HepG2 (cell line): ENCODE measurements at regions not wholly inside any gene's neighbourhood (a gene's known extent, or its start where the extent isn't known, plus 50 kb on each side); places are given as distances from the start of the nearest gene placed in this dataset.

ENCODE experiments used
- ATAC-seq: fragments of 200-7000 bp; cut with Tn5 transposase; 3 replicates; pipeline ENCODE4 v1.9.1; 2020; ENCODE audit warnings: mild to moderate bottlenecking, moderate library complexity
- BruUV-seq: library from RNA; stranded (reverse); fragments of 400-500 nt; replicated peaks from 2 replicates; lab custom pipeline; 2021; lab: Mats Ljungman, UMichigan
- CTCF ChIA-PET: fragments of 300-600 bp; formaldehyde crosslinking; extraction: SDS; loops from one replicate; lab custom pipeline; 2021; ENCODE audit warnings: low total read pairs, inconsistent platforms, low intra/inter-chr PET ratio; lab: Yijun Ruan, JAX
- POLR2A ChIA-PET: fragments of 350-600 bp; sonication (Branson Sonifier 250); formaldehyde crosslinking; loops from one replicate; lab custom pipeline; 2020; ENCODE audit warnings: antibody characterized with exemption, inconsistent platforms; lab: Yijun Ruan, JAX
- DNase-seq: peaks from one replicate; pipeline ENCODE4 v3.0.0-alpha.2; 2015; ENCODE audit warnings: low spot score
- FAIRE-seq: peaks from 3 replicates; lab custom pipeline; 2011; peaks lifted over from hg19 to GRCh38; lab: Jason Lieb, UNC
- H2AFZ ChIP-seq: one replicate; pipeline ENCODE4 v1.6.1; 2011; ENCODE audit warnings: low read length, inconsistent platforms
- H3K27ac ChIP-seq: fragments of 300-600 bp; 3 replicates; pipeline ENCODE4 v1.8.0; 2011; ENCODE audit warnings: mixed run types, mild to moderate bottlenecking, mixed read lengths, low read length, inconsistent platforms; ENCODE audit not compliant: insufficient read depth; ENCODE audit errors: extremely low read length
- H3K27me3 ChIP-seq, 2 experiments: fragments of 200-600 bp in 1 of 2; 2 replicates in 1 of 2; 3 replicates in 1 of 2; pipeline versions ENCODE4 v1.6.0 to v1.8.0; 2011; ENCODE audit warnings: low read length in 2 of 2, mild to moderate bottlenecking in 2 of 2, moderate library complexity in 2 of 2, inconsistent platforms in 1 of 2; ENCODE audit not compliant: insufficient read depth in 2 of 2, control insufficient read depth in 1 of 2
- H3K36me3 ChIP-seq, 2 experiments: fragments of 200-600 bp in 1 of 2; replicated peaks in 1 of 2; 2 replicates in 1 of 2; 3 replicates in 1 of 2; pipeline versions ENCODE4 v1.5.1 to v1.8.0; 2011; ENCODE audit warnings: low read length in 2 of 2, inconsistent platforms in 1 of 2; ENCODE audit not compliant: insufficient read depth in 2 of 2, control insufficient read depth in 1 of 2
- H3K4me1 ChIP-seq: 2 replicates; pipeline ENCODE4 v1.5.1; 2012; ENCODE audit warnings: low read length, inconsistent platforms; ENCODE audit not compliant: insufficient read depth
- H3K4me2 ChIP-seq: 2 replicates; pipeline ENCODE4 v1.6.0; 2011; ENCODE audit warnings: low read depth, low read length, inconsistent platforms
- H3K4me3 ChIP-seq, 3 experiments: fragments of 200-600 bp in 1 of 3; sonication (generic), shearing (Covaris generic) in 1 of 3; replicated peaks in 1 of 3; 2 replicates each; pipeline ENCODE4 v1.5.1; 2011 to 2016; ENCODE audit warnings: low read length in 3 of 3, inconsistent platforms in 2 of 3, low read depth in 2 of 3, mild to moderate bottlenecking in 2 of 3, control low read depth in 1 of 3, mixed read lengths in 1 of 3; ENCODE audit not compliant: insufficient read depth in 1 of 3
- H3K79me2 ChIP-seq: one replicate; pipeline ENCODE4 v1.6.1; 2011; ENCODE audit warnings: low read length, inconsistent platforms; ENCODE audit not compliant: insufficient read depth
- H3K9ac ChIP-seq: 2 replicates; pipeline ENCODE4 v1.6.0; 2011; ENCODE audit warnings: mild to moderate bottlenecking, low read depth, low read length, inconsistent platforms; ENCODE audit not compliant: insufficient read depth
- H3K9me3 ChIP-seq: 2 replicates; pipeline ENCODE4 v1.5.1; 2012; ENCODE audit warnings: mild to moderate bottlenecking, low read length
- H4K20me1 ChIP-seq: 2 replicates; pipeline ENCODE4 v1.6.0; 2011; ENCODE audit warnings: inconsistent platforms, mild to moderate bottlenecking, low read length, moderate library complexity; ENCODE audit not compliant: insufficient read depth
- ELK4 ChIP-seq: sonication (generic); formaldehyde crosslinking; IDR thresholded peaks from 2 replicates; pipeline ENCODE4 v1.9.0; 2021; ENCODE audit warnings: missing genetic modification reagents, borderline replicate concordance
- NBN ChIP-seq: fragments of 450-650 bp; conservative IDR thresholded peaks from 2 replicates; pipeline ENCODE4 v1.6.1; 2017
- SALL2 ChIP-seq: sonication (generic); formaldehyde crosslinking; IDR thresholded peaks from 2 replicates; pipeline ENCODE4 v1.8.1; 2023; ENCODE audit warnings: mild to moderate bottlenecking, missing genetic modification reagents, inconsistent platforms
- SUZ12 ChIP-seq: fragments of 150-350 bp; IDR thresholded peaks from 2 replicates; pipeline ENCODE4 v1.6.1; 2014; ENCODE audit warnings: low read depth, low read length
- ZNF296 ChIP-seq: sonication (generic); formaldehyde crosslinking; conservative IDR thresholded peaks from 2 replicates; pipeline ENCODE4 v1.5.0; 2020; ENCODE audit warnings: mild to moderate bottlenecking, missing genetic modification reagents
- ZNF34 ChIP-seq: sonication (generic); formaldehyde crosslinking; IDR thresholded peaks from 2 replicates; pipeline ENCODE4 v1.4.0; 2020; ENCODE audit warnings: mild to moderate bottlenecking, missing genetic modification reagents, borderline replicate concordance
- ZNF569 ChIP-seq: sonication (generic); formaldehyde crosslinking; IDR thresholded peaks from 2 replicates; pipeline ENCODE4 v1.5.0; 2020; ENCODE audit warnings: mild to moderate bottlenecking, missing genetic modification reagents, moderate library complexity, borderline replicate concordance
- WGBS: methylation state at CpG from one replicate; pipeline ENCODE4 v1.1.6; 2017; ENCODE audit warnings: low lambda C conversion rate; 5-methylcytosine and 5-hydroxymethylcytosine counted together
- in situ Hi-C: cut with HindIII; loops from 2 replicates; pipeline ENCODE4 v1.10.0; 2017; ENCODE audit warnings: low pct_unique_long_range_greater_than_20kb; ENCODE audit not compliant: extremely low pct_ligation_motif_present
- intact Hi-C: fragments of 100-400 bp; cut with micrococcal nuclease; formaldehyde crosslinking; loops from one replicate; pipeline ENCODE4 v1.10.0; 2022; ENCODE audit not compliant: unreplicated experiment
- TF ChIP-seq, protein P1 (sequence below): sonication (generic); formaldehyde crosslinking; IDR thresholded peaks from 2 replicates; pipeline ENCODE4 v1.5.1; 2020; ENCODE audit warnings: mild to moderate bottlenecking, missing genetic modification reagents, moderate library complexity

DNA sequence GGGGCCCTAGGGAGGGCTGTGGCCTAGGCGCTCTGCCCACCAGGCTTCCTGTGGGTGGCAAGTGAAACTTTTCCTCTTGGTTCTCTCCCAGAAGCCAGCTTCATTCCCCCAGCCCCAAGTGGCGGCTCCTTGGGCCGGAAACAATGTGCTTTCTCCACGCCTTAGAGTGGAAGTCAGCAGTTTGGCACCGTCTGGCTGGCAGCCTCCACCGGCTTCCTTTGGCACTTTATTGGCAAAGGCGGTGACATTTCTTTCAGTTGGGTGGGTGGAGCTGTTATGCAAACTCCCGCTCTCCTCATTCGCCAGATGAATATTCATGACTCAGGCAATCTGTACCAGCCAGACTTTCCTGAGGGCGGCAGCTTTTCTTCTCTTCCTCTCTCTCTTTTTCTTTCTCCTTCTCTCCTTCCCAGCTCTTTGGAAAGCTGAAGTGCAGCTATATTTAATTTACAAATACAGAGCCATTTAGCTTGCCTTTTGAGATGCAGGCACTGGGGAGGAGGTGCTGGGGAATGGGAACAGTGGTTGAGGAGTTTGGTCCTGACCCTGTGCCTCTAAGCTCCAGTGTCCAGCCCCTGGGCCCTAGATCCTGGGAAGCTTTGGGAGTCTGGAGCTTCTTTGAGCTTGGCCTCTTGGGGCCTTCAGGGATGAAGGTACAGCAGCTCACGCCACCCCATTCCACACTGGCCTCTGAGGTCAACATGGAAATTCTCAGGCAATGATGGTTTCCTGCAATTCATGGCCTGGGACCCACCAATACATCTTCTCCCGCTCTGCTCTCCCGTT lies 67.8 kb upstream of the POU3F1 start:
- Histone ChIP-seq H3K4me3 (no peak overlapping the region), H4K20me1 (no peaks in the 10 kb centered on the region), H3K27ac (no peak overlapping the region), H3K79me2 (no peaks in the 10 kb centered on the region), H3K4me1 (no peaks in the 10 kb centered on the region), H3K9me3 (no peaks in the 10 kb centered on the region), H3K9ac (no peak overlapping the region), H2AFZ (no peak overlapping the region), H3K27me3 (no peaks in the 10 kb centered on the region; a peak in 1 of 5 replicates), H3K4me2 (no peak overlapping the region), H3K36me3 (no peaks in the 10 kb centered on the region)
- TF ChIP-seq ELK4 (no peak), ZNF296 (CRISPR knock-in tag) (no peak), NBN (no peak)
- intact Hi-C loops (no loop called here), in situ Hi-C loops (no loop called here)
- BruUV-seq = no TSS peak
- DNase-seq (no peak), ATAC-seq (no peak), FAIRE-seq (no peak)
- WGBS = 49% methylated on average over 12 of the region's 13 CpGs
- POLR2A ChIA-PET = no interaction called here
- CTCF ChIA-PET = no interaction called here

DNA sequence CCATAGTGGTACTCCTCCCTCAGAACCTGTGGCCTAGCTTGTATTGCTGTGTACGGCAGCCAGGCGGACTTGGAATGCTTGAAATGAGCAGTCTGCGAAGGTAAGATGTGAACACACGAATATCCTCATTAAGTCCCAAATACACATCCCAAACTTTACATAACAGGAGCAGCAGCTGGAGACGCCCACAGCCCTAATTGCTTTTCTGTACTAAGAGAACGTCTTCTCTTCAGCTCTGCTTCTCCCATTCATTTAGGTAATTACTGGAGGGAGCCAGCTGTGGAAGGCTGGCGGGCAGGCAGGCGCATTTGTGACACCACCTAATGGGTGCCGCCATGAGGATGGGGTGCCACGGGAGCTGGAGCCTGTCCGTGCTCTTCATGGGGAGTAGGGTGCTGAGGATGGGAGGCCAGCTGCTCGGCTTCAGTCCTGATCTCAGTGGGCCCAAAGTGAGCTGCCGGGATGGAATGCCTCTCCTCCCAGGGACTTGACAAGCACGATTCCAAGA lies 66.6 kb upstream of the POU3F1 start:
- no peaks in the 10 kb centered on the region for H3K79me2 ChIP-seq
- no peaks in the 10 kb centered on the region for H3K9me3 ChIP-seq
- DNase-seq (no peak), ATAC-seq (no peak), FAIRE-seq (no peak)
- no peak overlapping the region for H3K4me3 ChIP-seq
- no peak overlapping the region for H3K9ac ChIP-seq
- no peak overlapping the region for H3K4me2 ChIP-seq
- ChIA-PET CTCF (no interaction called here), POLR2A (no interaction called here)
- no peaks in the 10 kb centered on the region for H3K27me3 ChIP-seq
- WGBS = 57% methylated on average over 5 of the region's 14 CpGs
- intact Hi-C loops (no loop called here), in situ Hi-C loops (no loop called here)
- BruUV-seq = no TSS peak
- no peak overlapping the region for H2AFZ ChIP-seq
- TF ChIP-seq, protein P1, sequence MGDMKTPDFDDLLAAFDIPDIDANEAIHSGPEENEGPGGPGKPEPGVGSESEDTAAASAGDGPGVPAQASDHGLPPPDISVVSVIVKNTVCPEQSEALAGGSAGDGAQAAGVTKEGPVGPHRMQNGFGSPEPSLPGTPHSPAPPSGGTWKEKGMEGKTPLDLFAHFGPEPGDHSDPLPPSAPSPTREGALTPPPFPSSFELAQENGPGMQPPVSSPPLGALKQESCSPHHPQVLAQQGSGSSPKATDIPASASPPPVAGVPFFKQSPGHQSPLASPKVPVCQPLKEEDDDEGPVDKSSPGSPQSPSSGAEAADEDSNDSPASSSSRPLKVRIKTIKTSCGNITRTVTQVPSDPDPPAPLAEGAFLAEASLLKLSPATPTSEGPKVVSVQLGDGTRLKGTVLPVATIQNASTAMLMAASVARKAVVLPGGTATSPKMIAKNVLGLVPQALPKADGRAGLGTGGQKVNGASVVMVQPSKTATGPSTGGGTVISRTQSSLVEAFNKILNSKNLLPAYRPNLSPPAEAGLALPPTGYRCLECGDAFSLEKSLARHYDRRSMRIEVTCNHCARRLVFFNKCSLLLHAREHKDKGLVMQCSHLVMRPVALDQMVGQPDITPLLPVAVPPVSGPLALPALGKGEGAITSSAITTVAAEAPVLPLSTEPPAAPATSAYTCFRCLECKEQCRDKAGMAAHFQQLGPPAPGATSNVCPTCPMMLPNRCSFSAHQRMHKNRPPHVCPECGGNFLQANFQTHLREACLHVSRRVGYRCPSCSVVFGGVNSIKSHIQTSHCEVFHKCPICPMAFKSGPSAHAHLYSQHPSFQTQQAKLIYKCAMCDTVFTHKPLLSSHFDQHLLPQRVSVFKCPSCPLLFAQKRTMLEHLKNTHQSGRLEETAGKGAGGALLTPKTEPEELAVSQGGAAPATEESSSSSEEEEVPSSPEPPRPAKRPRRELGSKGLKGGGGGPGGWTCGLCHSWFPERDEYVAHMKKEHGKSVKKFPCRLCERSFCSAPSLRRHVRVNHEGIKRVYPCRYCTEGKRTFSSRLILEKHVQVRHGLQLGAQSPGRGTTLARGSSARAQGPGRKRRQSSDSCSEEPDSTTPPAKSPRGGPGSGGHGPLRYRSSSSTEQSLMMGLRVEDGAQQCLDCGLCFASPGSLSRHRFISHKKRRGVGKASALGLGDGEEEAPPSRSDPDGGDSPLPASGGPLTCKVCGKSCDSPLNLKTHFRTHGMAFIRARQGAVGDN (CRISPR knock-in tag) = no peak
- TF ChIP-seq SUZ12 = no peak
- no peak for TF ChIP-seq ZNF569 (CRISPR knock-in tag)
- TF ChIP-seq SALL2 (CRISPR knock-in tag) = no peak
- no peak for TF ChIP-seq ZNF34 (CRISPR knock-in tag)
- H3K4me1 ChIP-seq = no peaks in the 10 kb centered on the region
- no peak overlapping the region for H3K27ac ChIP-seq
- H3K36me3 ChIP-seq = no peaks in the 10 kb centered on the region
- H4K20me1 ChIP-seq = no peaks in the 10 kb centered on the region
